Smooth muscle cell of the brain vasculature (primary cell): ENCODE measurements at regions not wholly inside any gene's neighbourhood (a gene's known extent, or its start where the extent isn't known, plus 50 kb on each side); places are given as distances from the start of the nearest gene placed in this dataset.

Source experiments
- DNase-seq: peaks from one replicate; pipeline ENCODE4 v3.0.0-alpha.2; 2012; ENCODE audit warnings: low read depth, low spot score

DNA sequence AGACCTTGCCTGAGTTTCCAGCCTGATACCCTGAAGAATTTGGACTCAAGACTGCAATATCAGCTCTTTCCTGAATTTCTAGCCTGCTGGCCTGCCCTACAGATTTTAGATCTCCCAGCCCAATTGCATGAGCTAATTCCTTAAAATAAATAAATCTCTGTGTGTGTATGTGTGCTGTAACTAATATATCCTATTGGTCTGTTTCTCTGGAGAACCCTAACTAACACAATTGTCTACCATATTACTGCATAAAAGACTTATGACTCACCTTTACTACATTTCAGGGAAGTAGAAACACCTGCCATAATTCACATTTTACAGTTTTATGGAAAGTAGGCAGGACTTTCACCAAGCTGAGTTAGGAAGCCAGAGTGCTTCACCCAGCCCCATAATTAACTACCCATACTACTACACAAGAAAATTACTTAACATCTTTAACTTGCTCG, 90.7 kb upstream of the BEND6 start:
- no peak for DNase-seq

DNA sequence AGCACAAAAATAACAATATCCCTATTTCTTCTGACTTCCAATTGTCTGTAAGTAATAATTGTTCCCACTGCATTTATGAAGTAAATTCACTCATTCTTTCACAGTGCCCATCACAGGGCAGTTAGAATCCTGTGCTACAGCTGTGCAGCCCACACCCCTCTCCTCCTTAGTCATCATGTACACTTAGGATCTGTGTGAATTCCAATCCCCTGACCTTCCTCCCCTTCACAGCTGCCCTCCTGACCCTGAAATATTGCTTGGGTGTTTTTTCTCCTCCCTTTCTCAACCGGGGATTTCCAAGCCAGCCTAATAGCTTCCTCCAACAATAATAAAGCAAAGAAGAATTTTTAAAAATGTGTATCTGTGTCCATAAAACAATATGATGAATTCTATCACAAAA, 91.5 kb upstream of the BEND6 start:
- no peak for DNase-seq

GRCh38 chr6:56862415-56863175, 92.3 kb upstream of the BEND6 start:
- DNase-seq = no peak

DNA sequence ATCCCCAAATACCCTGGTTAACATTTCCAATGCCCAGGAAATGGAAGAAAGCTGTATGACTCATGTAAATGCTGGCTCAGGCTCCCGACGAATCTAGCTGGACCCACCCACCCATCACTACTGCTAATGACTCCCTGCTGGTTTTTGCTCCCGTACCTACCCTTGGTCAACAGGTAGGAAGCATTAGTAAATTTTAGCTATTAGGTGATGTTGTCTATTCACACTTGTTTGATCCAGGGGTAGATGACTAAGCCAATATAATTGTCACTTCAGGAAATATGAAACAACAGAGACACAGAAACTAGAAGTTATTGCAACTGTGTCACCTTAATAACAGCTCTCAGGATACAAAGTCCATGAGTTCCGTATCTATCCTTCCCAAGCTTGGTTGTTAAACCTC, 94.4 kb upstream of the BEND6 start:
- DNase-seq = no peak

DNA sequence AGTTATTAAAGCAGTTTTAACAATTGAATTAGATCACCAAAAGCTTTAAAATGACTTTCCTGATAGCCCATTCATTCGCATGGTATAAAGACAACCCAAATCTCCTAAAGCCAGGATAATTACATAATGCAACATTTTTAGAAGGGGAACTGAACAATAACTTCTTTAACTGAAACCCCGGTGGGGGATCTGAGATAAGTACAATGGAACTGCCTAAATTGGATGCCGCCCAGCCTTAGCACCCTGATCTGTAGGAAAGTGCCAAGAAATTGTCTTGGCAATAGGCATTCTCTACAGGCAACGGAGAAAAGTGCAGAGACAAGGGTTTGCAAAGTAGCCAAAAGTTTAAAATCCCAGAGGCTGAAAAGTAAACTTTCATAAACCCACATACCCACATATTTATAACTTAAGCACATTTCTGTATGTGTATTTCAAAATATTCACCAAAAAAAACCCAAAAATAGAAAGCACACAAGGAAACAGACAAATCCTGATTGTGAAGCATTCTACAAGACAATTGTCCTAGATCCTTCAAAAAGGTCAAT, 98.8 kb upstream of the BEND6 start:
- DNase-seq = no peak

DNA sequence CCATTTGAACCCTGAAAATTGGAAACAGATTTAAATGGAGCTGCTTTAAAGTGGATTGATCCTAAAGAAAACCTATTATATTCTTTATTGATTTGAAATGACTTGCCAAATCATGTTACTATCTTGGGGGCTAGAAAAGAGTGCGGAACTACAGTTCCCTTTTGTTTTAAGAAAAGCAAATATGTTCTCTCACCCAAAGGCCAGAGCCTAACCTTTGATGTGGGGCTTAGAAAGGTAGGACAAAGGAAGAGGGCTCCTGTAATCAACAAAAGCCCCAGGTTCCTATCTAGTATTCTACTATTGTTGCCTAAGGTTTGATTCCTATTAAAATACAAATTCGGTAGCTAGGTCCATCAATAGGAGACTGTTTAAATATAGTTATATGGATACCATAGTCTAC, 100.8 kb upstream of the BEND6 start:
- DNase-seq = no peak

GRCh38 chr6:56853541-56853940, 101.4 kb upstream of the BEND6 start:
- no peak for DNase-seq

DNA sequence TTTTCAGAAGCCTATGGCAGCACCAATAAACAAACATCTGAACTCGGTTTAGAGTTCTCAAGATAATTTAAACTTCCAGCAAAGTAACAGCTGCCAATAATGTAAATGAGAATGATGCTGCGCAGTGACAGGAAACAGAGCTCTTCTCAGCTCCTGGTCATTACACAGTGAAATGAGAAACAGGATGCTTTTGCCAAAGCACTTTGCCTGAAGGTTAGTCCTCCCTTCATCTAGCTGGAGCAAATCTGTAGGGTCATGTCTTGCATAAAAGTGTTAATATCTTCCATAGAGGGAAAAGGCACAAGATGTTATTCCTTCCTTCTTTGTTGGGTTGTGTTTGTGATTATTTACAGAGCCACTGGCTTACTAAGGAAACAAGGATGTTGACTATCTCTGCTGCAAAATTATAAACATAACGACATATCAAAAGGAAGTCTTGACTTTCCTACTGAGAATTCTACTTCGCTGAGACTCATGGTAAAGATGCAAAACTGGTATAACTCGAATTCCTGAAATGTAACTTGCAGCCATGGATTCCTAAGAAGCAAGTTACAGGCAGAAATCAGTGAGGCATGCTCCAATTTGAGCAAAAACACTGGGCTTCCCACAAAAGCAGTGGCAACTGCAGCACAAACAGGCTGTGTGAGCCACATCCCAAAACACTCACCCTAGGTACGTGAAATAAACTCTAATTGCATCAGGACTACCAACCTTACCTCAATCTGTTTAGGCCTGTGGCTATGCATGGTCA, 102.5 kb upstream of the BEND6 start:
- DNase-seq = no peak

- DNase-seq = peak; percentile 72
Observed at GRCh38 chr6:56851541-56852259, 103.2 kb upstream of the BEND6 start.

- DNase-seq = no peak
Observed at GRCh38 chr6:56851074-56851473, 103.8 kb upstream of the BEND6 start.

DNA sequence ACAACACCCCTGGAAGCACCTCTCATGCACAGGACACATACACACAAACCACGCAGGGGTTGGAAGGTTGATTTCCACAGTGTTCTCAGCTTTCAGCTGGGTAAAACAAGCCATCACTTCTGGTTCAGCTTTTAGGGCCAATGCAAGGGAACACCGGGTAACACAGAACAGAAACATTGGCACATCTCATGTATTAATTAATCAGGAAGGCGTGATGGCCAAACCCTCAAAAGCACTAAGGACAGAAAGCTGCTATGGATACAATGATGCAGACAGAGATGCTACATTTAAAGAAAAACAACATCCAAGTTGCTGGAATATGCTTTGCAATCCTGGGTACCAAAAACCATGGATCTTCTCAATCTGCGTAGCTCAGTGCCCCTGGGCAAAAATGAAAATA, 104.3 kb upstream of the BEND6 start:
- no peak for DNase-seq

DNA sequence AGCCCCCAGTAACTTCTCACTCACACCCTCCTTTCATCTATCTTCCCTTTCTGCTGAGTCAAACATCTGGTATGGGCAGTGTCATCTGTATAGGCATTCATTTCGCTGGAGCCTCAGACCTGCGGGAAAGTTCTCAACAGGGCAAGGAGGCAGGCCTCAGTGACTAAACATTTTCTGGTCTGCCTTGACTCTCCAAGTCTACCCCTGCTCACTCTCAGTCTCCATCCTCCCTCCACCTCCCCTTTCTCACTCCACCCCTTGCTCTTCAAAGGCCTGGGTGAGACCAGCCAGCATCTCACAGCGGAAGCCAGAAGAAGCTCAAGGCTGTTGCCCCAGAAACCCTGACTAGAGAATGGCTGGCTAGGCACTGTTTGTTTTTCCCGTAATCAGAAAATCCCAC, 105.0 kb upstream of the BEND6 start:
- DNase-seq = no peak

DNA sequence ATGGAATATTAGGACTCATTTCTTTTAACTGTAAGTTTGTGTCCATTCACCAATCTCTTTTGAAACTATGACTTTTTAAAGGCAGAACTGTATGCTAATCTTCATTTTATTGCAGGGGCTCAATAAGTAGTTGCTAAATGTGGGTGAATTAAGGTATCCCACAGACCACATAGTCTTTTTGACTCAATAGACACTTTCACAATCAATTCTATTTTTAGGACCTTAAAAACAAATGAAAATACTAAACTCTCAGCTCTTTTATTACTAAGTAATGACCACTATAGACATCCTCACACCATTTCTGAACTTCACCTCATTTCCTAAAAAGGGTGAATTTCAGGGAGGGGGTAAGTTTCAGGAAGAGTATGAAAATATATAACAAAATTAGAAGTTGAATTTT, 106.8 kb upstream of the BEND6 start:
- DNase-seq = no peak

DNA sequence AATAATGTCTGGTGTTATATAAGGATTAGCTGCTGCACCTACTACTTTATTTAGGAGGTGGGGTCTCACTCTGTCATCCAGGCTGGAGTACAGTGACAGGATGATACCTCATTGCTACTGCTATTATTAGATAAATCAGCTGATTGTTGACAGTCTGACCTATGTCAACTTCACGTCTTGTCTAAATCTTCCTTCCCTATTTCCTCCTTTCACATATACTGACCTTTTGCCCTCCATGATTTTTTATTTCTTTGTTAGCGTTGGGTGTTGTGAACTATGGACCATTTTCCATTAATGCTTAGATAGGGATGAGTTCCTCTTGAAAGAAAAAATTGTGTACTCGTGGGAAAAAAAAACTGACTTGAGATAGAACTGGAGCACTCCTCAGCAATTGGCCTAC, 109.9 kb upstream of the BEND6 start:
- DNase-seq = no peak

- no peak for DNase-seq
Observed at GRCh38 chr6:56843476-56844349, 111.2 kb upstream of the BEND6 start.

GRCh38 chr6:56842686-56843475, 112.0 kb upstream of the BEND6 start:
- no peak for DNase-seq

DNA sequence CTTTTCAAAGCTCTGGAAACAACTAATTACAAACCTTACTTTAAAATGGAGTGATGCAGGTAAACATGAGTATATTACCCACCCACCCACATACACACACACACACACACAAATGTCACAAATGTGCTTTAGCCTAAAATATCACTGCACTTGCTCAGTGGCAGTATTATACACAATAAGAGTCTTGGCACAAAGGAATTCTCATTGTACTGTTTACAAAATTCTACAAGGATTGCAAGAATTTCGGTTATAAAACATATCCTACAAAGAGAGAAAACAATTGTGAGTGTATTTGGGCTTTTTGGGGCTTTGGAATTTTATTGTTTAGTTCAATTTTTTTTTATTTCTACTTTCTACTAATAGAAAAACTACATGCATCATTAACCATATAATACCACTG, 113.2 kb upstream of the BEND6 start:
- DNase-seq = no peak

DNA sequence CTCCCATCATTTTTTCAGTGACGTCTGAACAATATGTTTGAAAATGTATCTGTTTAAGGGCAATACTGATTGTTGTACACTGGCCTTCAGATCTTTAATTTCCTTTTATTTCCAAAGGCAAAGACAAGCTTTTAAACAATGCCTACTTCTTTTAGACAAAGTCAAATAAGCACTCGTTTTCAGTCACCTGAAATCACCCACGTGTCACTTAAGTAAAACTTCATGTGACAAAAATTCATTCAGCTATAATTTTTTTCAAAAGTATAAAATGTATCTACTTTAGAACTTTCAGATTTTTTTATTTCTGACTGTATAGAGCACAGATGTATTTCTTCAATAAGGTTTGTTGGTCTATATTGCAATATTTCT, 113.5 kb upstream of the BEND6 start:
- DNase-seq = no peak

GRCh38 chr6:56840467-56841380, 114.2 kb upstream of the BEND6 start:
- DNase-seq = no peak
